GM10248 (cell line): ENCODE measurements at regions not wholly inside any gene's neighbourhood (a gene's known extent, or its start where the extent isn't known, plus 50 kb on each side); places are given as distances from the start of the nearest gene placed in this dataset.

Source experiments
- CTCF ChIA-PET: fragments of 300-600 bp; sonication (Branson Sonifier 250); formaldehyde crosslinking; extraction: SDS; loops from one replicate; lab custom pipeline; 2021; ENCODE audit warnings: antibody characterized with exemption; lab: Yijun Ruan, JAX
- POLR2A ChIA-PET: fragments of 350-650 bp; sonication (Branson Sonifier 250); formaldehyde crosslinking; extraction: SDS; loops from one replicate; lab custom pipeline; 2020; ENCODE audit warnings: antibody characterized with exemption; lab: Yijun Ruan, JAX
- DNase-seq: peaks from one replicate; pipeline ENCODE4 v3.0.0; 2012; ENCODE audit errors: extremely low spot score
- TF ChIP-seq, protein P1 (sequence below): IDR thresholded peaks from 2 replicates; pipeline ENCODE4 v1.5.1; 2012; ENCODE audit warnings: mild to moderate bottlenecking, low read depth; ENCODE audit errors: extremely low read depth, missing control alignments, control extremely low read depth

DNA sequence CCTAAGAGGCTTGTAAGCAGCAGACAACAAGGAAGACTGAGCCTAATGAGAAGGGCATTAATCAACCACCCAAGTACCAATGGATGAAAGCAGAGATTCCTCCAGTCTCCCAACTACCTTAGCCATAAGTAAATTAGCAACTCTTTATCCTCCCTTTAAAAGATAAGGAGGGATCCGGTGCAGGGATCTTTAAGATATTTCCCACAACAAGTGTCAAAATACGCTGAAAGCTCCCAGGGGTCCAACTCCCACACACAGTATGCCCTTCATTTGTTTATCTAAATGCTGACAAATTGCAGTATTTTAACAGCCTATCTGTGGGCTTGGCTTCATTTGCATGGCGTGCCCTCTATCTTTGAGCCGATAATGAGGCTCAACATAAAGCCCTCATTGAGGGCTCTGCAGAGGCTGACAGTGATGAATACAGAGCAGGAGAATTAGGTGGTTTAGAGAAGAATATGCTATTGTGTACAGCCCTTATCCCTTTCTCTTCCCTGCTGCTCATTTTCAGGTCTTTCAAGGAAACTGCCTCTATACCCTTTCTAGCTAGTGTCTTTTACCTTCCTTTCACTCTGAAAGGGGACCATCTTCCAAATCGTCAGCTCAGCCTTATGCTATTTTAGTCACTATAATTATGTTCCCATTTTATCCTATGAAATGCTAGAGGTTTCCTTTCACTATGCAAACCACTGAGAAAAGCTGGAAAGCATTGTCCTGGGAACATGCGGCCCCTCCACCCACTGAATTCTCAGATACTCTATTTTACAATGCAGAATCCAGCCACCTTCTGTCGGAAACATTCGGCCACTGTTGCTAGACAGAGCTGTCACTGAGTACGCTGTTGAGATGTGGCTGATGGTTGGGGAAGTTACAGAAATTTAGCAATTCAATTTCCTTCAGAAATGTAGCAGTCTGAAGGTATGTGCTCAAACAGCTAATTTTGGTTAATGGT, 575.2 kb upstream of the JAG1 start:
- no peak for DNase-seq
- POLR2A ChIA-PET = interaction anchor here (0.5 kb wide), 1 partner anchor 19 kb away, joined by 3 read pairs; no protein-coding TSS in a partner anchor
- TF ChIP-seq, protein P1, sequence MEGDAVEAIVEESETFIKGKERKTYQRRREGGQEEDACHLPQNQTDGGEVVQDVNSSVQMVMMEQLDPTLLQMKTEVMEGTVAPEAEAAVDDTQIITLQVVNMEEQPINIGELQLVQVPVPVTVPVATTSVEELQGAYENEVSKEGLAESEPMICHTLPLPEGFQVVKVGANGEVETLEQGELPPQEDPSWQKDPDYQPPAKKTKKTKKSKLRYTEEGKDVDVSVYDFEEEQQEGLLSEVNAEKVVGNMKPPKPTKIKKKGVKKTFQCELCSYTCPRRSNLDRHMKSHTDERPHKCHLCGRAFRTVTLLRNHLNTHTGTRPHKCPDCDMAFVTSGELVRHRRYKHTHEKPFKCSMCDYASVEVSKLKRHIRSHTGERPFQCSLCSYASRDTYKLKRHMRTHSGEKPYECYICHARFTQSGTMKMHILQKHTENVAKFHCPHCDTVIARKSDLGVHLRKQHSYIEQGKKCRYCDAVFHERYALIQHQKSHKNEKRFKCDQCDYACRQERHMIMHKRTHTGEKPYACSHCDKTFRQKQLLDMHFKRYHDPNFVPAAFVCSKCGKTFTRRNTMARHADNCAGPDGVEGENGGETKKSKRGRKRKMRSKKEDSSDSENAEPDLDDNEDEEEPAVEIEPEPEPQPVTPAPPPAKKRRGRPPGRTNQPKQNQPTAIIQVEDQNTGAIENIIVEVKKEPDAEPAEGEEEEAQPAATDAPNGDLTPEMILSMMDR = no peak
- CTCF ChIA-PET = interaction anchor here (0.7 to 1.4 kb wide), 7 partner anchors 8 to 40 kb away, joined by 3 to 4 read pairs (median 3); no protein-coding TSS in a partner anchor

DNA sequence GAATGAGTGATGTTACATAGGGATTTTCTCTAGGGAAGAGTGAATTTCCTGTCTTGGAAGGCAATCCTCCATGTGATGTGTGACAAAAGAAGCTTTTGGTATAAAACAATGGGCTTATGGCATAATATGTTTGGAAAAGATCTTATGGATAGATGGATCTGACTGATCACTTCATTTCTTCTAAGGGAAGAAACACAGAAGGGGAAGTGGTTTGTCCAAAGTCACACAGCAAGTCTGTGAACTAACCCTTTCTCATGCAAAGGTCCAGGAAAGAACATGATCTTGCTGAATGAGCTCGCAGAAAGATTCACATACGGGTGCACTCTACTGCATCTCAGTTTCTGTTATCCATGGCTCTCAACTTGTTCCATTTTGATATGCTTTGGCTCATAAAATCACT, 575.9 kb upstream of the JAG1 start:
- POLR2A ChIA-PET = no interaction called here
- CTCF ChIA-PET = interaction anchor here (0.9 to 1.3 kb wide), 4 partner anchors 13 to 32 kb away, joined by 3 to 4 read pairs (median 4); no protein-coding TSS in a partner anchor
- DNase-seq = no peak
- TF ChIP-seq, protein P1 = no peak

DNA sequence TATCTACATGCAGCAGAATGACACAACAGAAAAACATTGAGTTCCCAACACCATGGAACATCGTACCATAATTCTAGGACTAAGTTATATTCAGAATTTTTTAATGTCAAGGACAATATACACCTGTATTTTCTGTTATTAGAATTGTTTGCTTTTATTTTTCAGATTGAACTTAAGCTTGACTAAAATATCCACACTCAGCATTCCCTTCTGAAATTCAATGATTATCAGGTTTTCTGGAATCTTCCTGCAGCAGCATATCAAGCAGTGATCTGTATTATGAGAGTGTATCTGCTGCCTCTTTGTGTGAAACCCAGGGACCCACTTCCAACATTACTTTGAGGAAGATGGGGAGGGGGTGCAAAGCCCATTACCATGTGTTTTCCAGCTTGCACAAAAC, 578.6 kb upstream of the JAG1 start:
- POLR2A ChIA-PET = no interaction called here

DNA sequence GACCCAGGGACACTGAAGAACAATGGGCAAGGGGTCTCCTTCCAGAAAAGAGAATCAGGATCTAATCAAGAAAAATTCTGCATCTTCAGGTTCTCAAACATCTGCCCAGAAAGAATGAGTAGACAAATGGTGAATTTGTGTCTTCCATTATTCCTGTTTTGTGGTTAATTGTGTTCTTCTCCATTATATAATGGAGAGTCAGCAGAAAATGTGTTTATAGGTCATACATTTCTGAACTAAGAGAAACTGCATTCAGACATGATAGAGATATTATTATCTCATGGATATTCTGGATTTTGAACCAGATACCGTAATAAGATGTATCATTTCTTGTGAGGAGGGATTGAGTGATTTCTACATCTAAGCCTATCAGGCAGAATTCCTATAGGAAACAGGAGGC, 581.7 kb upstream of the JAG1 start:
- ChIA-PET CTCF (no interaction called here), POLR2A (no interaction called here)
- TF ChIP-seq, protein P1 = no peak
- DNase-seq = no peak

More for the DNA sequence above, 578.6 kb upstream of the JAG1 start:
- no peak for DNase-seq
- CTCF ChIA-PET = no interaction called here
- TF ChIP-seq, protein P1 = no peak

DNA sequence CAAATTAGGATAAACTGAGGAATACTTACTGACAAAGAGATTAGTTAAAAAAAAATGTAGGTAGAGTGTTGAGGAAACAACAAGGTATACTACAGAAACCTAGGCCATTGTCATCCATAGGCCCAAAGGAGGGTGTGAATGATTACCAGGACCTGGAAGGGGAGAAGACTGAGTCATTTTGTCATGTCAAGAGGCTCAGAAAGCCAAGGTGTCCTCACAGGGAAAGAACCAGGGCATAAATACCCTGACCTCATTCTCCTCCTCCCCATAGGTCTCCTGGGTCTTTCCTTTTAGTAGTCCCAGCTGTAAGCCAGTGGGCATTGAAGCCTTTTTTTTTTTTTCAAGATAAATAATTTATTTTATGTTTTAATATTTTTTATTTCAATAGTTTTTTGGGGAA, 582.1 kb upstream of the JAG1 start:
- TF ChIP-seq, protein P1 = no peak
- ChIA-PET POLR2A (no interaction called here), CTCF (no interaction called here)
- DNase-seq = no peak

DNA sequence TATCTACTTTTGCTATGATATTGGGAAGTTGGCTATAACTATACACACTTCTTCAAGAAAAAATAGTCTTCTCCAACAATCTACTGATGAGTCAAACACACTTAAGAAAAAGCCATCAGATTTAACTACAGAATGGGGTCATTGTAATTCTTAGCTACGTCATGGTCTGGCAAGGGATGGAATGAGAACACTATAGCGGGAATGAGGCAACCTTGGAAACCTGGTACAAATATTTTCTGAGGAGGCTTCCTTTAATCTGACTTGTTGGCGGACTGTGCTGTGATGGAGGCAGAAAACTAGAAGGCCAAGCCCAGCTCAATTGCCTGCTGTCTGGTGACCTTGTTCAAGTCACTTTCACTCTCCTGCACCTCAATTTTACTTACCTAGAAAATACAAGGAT, 586.8 kb upstream of the JAG1 start:
- no peak for DNase-seq
- TF ChIP-seq, protein P1 = no peak
- ChIA-PET POLR2A (no interaction called here), CTCF (interaction anchor here (0.8 to 2.0 kb wide), 6 partner anchors 13 to 589 kb away, joined by 3 to 7 read pairs (median 4); no protein-coding TSS in a partner anchor)
